ENCODE measurements at regions not wholly inside any gene's neighbourhood (a gene's known extent, or its start where the extent isn't known, plus 50 kb on each side); places are given as distances from the start of the nearest gene placed in this dataset.

DNA sequence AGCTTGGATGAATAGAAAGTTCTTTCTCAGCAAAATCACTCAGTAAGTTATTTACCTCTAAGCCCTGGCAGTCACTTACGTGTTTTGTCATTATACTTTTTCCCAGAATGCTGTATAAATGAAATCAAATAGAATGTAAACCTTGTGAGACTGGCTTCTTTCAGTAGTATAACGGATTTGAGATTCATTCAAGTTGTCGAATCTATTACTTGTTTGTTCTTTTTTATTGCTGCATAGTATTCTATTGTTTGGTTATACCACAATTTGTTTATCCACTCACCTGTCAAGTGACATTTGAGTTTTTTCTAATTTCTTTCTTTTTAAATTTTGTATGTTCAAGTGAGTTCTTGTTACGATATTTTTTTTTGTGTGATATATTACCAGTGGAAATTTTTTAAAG, 381.6 kb downstream of the EDEM1 start:
- no peaks in the 10 kb centered on the region for H3K79me2 ChIP-seq (ENCODE audit: low read depth)
- BruUV-seq (replicated peaks): no TSS peak
- intact Hi-C loops (cut with micrococcal nuclease; ENCODE audit: unreplicated experiment): loop anchor here (5.0 kb wide), 2 partner anchors 262 to 1488 kb away; no protein-coding TSS in a partner anchor
- no peak for DNase-seq
- no peaks in the 10 kb centered on the region for H3F3A ChIP-seq (ENCODE audit: insufficient read depth, low read depth)
- H3K36me3 ChIP-seq (ENCODE audit: low read depth): no peaks in the 10 kb centered on the region
- no peaks in the 10 kb centered on the region for H3K9me2 ChIP-seq (ENCODE audit: insufficient read depth)
- ChIA-PET POLR2A (ENCODE audit: unreplicated experiment) (interaction anchor here (0.7 kb wide), 1 partner anchor 230 kb away, joined by 4 read pairs; no protein-coding TSS in a partner anchor), CTCF (no interaction called here)
- H3K27me3 ChIP-seq (ENCODE audit: insufficient read depth, low read depth): no peaks in the 10 kb centered on the region
- H3K4me3 ChIP-seq: no peak overlapping the region
- H2AFZ ChIP-seq: no peak overlapping the region
- no peaks in the 10 kb centered on the region for H3K9me3 ChIP-seq (ENCODE audit: insufficient read depth, low read depth)
- H4K20me1 ChIP-seq (ENCODE audit: insufficient read depth): no peaks in the 10 kb centered on the region
- no peaks in the 10 kb centered on the region for H3K4me1 ChIP-seq (replicated peaks; ENCODE audit: insufficient read depth)
- TF ChIP-seq EZH2 (IDR thresholded peaks at IDR 0.05; ENCODE audit: low read depth) (no peak), CTCF (conservative IDR thresholded peaks at IDR 0.05) (no peak)
- no peak overlapping the region for H3K27ac ChIP-seq
- no peak overlapping the region for H3K4me2 ChIP-seq

- CTCF ChIA-PET: no interaction called here
Measured at GRCh38 chr3:5572168-5572567, 384.7 kb downstream of the EDEM1 start.

GRCh38 chr3:5576277-5577011, 388.9 kb downstream of the EDEM1 start:
- BruUV-seq (replicated peaks): no TSS peak
- no peak overlapping the region for H2AFZ ChIP-seq
- no peaks in the 10 kb centered on the region for H4K20me1 ChIP-seq (ENCODE audit: insufficient read depth)
- H3K36me3 ChIP-seq (ENCODE audit: low read depth): no peaks in the 10 kb centered on the region
- no peaks in the 10 kb centered on the region for H3K9me3 ChIP-seq (ENCODE audit: insufficient read depth, low read depth)
- CTCF ChIA-PET: no interaction called here
- H3K27me3 ChIP-seq (ENCODE audit: insufficient read depth, low read depth): no peaks in the 10 kb centered on the region
- DNase-seq: no peak
- H3F3A ChIP-seq (ENCODE audit: insufficient read depth, low read depth): no peaks in the 10 kb centered on the region
- H3K79me2 ChIP-seq (ENCODE audit: low read depth): no peaks in the 10 kb centered on the region
- H3K27ac ChIP-seq: no peak overlapping the region
- no peak for TF ChIP-seq CTCF (conservative IDR thresholded peaks at IDR 0.05)
- H3K4me2 ChIP-seq: no peak overlapping the region
- H3K9me2 ChIP-seq (ENCODE audit: insufficient read depth): no peaks in the 10 kb centered on the region
- intact Hi-C loops (cut with micrococcal nuclease; ENCODE audit: unreplicated experiment): no loop called here
- no peak overlapping the region for H3K4me3 ChIP-seq
- H3K4me1 ChIP-seq (replicated peaks; ENCODE audit: insufficient read depth): no peaks in the 10 kb centered on the region
- POLR2A ChIA-PET (ENCODE audit: unreplicated experiment): no interaction called here

More at GRCh38 chr3:5572168-5572567, 384.7 kb downstream of the EDEM1 start:
- H3K36me3 ChIP-seq (ENCODE audit: low read depth): no peaks in the 10 kb centered on the region
- H3F3A ChIP-seq (ENCODE audit: insufficient read depth, low read depth): no peaks in the 10 kb centered on the region
- H4K20me1 ChIP-seq (ENCODE audit: insufficient read depth): no peaks in the 10 kb centered on the region
- DNase-seq: no peak
- H3K9me2 ChIP-seq (ENCODE audit: insufficient read depth): no peaks in the 10 kb centered on the region
- H3K27ac ChIP-seq: no peak overlapping the region
- no peaks in the 10 kb centered on the region for H3K4me1 ChIP-seq (replicated peaks; ENCODE audit: insufficient read depth)
- H3K79me2 ChIP-seq (ENCODE audit: low read depth): no peaks in the 10 kb centered on the region
- POLR2A ChIA-PET (ENCODE audit: unreplicated experiment): no interaction called here
- no peaks in the 10 kb centered on the region for H3K27me3 ChIP-seq (ENCODE audit: insufficient read depth, low read depth)
- no peak overlapping the region for H3K4me3 ChIP-seq
- H2AFZ ChIP-seq: no peak overlapping the region
- BruUV-seq (replicated peaks): no TSS peak
- no peak for TF ChIP-seq CTCF (conservative IDR thresholded peaks at IDR 0.05)
- no peak for TF ChIP-seq EZH2 (IDR thresholded peaks at IDR 0.05; ENCODE audit: low read depth)
- no peak overlapping the region for H3K4me2 ChIP-seq
- H3K9me3 ChIP-seq (ENCODE audit: insufficient read depth, low read depth): no peaks in the 10 kb centered on the region
- intact Hi-C loops (cut with micrococcal nuclease; ENCODE audit: unreplicated experiment): no loop called here
